GM23338 (cell line): ENCODE measurements at regions not wholly inside any gene's neighbourhood (a gene's known extent, or its start where the extent isn't known, plus 50 kb on each side); places are given as distances from the start of the nearest gene placed in this dataset.

ENCODE experiments used
- ATAC-seq: fragments of 200-7000 bp; cut with Tn5 transposase; 3 replicates; pipeline ENCODE4 v1.9.1; 2020
- DNase-seq: peaks from one replicate; pipeline ENCODE4 v3.0.0-alpha.2; 2015; ENCODE audit warnings: low spot score
- H2AFZ ChIP-seq: fragments of 200-600 bp; sonication (generic); 2 replicates; pipeline ENCODE4 v1.8.0; 2016; ENCODE audit warnings: antibody characterized with exemption, mild to moderate bottlenecking, moderate library complexity
- H3F3A ChIP-seq: fragments of 200-600 bp; sonication (generic); replicated peaks from 2 replicates; pipeline ENCODE4 v1.8.0; 2017; ENCODE audit warnings: antibody characterized with exemption, mixed run types, low read depth
- H3K27ac ChIP-seq: fragments of 200-600 bp; sonication (generic); 2 replicates; pipeline ENCODE4 v1.6.1; 2016; ENCODE audit warnings: low read depth
- H3K27me3 ChIP-seq: fragments of 200-600 bp; sonication (generic); 2 replicates; pipeline ENCODE4 v1.8.0; 2016; ENCODE audit warnings: mild to moderate bottlenecking, mixed run types, moderate library complexity; ENCODE audit not compliant: insufficient read depth
- H3K36me3 ChIP-seq: fragments of 200-600 bp; sonication (generic); 2 replicates; pipeline ENCODE4 v1.8.0; 2016; ENCODE audit warnings: mild to moderate bottlenecking; ENCODE audit not compliant: insufficient read depth
- H3K4me1 ChIP-seq: fragments of 200-600 bp; sonication (generic); 2 replicates; pipeline ENCODE4 v1.8.0; 2016; ENCODE audit warnings: mild to moderate bottlenecking, moderate library complexity; ENCODE audit not compliant: insufficient read depth
- H3K4me2 ChIP-seq: fragments of 200-600 bp; sonication (generic); 2 replicates; pipeline ENCODE4 v1.7.1; 2017; ENCODE audit warnings: mixed run types
- H3K4me3 ChIP-seq: fragments of 200-600 bp; sonication (generic); 2 replicates; pipeline ENCODE4 v1.6.1; 2016; ENCODE audit warnings: mixed run types
- H3K79me2 ChIP-seq: fragments of 200-600 bp; sonication (generic); replicated peaks from 2 replicates; pipeline ENCODE4 v1.8.0; 2017; ENCODE audit warnings: mild to moderate bottlenecking; ENCODE audit not compliant: insufficient read depth
- H3K9me2 ChIP-seq: fragments of 200-600 bp; sonication (generic); 2 replicates; pipeline ENCODE4 v1.8.0; 2017; ENCODE audit not compliant: insufficient read depth
- H4K20me1 ChIP-seq: fragments of 200-600 bp; sonication (generic); replicated peaks from 2 replicates; pipeline ENCODE4 v1.8.0; 2017; ENCODE audit warnings: mild to moderate bottlenecking; ENCODE audit not compliant: insufficient read depth
- H3K27ac Mint-ChIP-seq: 2 replicates; pipeline ENCODE4 v1.8.0; 2020; ENCODE audit warnings: inconsistent platforms, mild to moderate bottlenecking, moderate library complexity, mixed read lengths
- H3K27me3 Mint-ChIP-seq: 3 replicates; pipeline ENCODE4 v1.8.0; 2022; ENCODE audit warnings: low read depth, mild to moderate bottlenecking, moderate library complexity, mixed read lengths, inconsistent platforms; ENCODE audit not compliant: insufficient read depth, poor library complexity
- H3K36me3 Mint-ChIP-seq: 3 replicates; pipeline ENCODE4 v1.8.0; 2021; ENCODE audit warnings: low read depth, mild to moderate bottlenecking, inconsistent platforms, moderate library complexity, mixed read lengths
- H3K4me1 Mint-ChIP-seq: 3 replicates; pipeline ENCODE4 v1.8.0; 2020; ENCODE audit warnings: mild to moderate bottlenecking, inconsistent platforms, mixed read lengths
- H3K4me3 Mint-ChIP-seq: 3 replicates; pipeline ENCODE4 v1.8.0; 2021; ENCODE audit warnings: moderate library complexity, mild to moderate bottlenecking, inconsistent platforms, mixed read lengths
- H3K9me3 Mint-ChIP-seq: 3 replicates; pipeline ENCODE4 v1.8.0; 2020; ENCODE audit warnings: moderate library complexity, mild to moderate bottlenecking, inconsistent platforms, mixed read lengths
- CREB1 ChIP-seq: fragments of 250-450 bp; sonication (Bioruptor Pico); IDR thresholded peaks from 2 replicates; pipeline ENCODE4 v1.5.0; 2020; ENCODE audit warnings: low read depth, mild to moderate bottlenecking, moderate library complexity
- EZH2 ChIP-seq: fragments of 200-600 bp; sonication (generic); IDR thresholded peaks from one replicate; pipeline ENCODE4 v1.8.0; 2017; ENCODE audit warnings: antibody characterized with exemption, mild to moderate bottlenecking, low read depth; ENCODE audit not compliant: unreplicated experiment
- EZH2phosphoT487 ChIP-seq: fragments of 200-600 bp; sonication (generic); IDR thresholded peaks from one replicate; pipeline ENCODE4 v1.8.1; 2018; ENCODE audit warnings: antibody characterized with exemption; ENCODE audit not compliant: unreplicated experiment
- JUNB ChIP-seq: IDR thresholded peaks from one replicate; pipeline ENCODE4 v1.6.1; 2016; ENCODE audit warnings: antibody characterized with exemption; ENCODE audit not compliant: unreplicated experiment
- NANOG ChIP-seq: IDR thresholded peaks from 2 replicates; pipeline ENCODE4 v1.6.1; 2016; ENCODE audit warnings: antibody characterized with exemption, borderline replicate concordance
- POLR2AphosphoS5 ChIP-seq: IDR thresholded peaks from 2 replicates; pipeline ENCODE4 v1.6.1; 2016; ENCODE audit warnings: antibody characterized with exemption, low read depth
- TF ChIP-seq, protein P1 (sequence below): IDR thresholded peaks from one replicate; pipeline ENCODE4 v1.6.1; 2018; ENCODE audit warnings: antibody characterized with exemption; ENCODE audit not compliant: unreplicated experiment

DNA sequence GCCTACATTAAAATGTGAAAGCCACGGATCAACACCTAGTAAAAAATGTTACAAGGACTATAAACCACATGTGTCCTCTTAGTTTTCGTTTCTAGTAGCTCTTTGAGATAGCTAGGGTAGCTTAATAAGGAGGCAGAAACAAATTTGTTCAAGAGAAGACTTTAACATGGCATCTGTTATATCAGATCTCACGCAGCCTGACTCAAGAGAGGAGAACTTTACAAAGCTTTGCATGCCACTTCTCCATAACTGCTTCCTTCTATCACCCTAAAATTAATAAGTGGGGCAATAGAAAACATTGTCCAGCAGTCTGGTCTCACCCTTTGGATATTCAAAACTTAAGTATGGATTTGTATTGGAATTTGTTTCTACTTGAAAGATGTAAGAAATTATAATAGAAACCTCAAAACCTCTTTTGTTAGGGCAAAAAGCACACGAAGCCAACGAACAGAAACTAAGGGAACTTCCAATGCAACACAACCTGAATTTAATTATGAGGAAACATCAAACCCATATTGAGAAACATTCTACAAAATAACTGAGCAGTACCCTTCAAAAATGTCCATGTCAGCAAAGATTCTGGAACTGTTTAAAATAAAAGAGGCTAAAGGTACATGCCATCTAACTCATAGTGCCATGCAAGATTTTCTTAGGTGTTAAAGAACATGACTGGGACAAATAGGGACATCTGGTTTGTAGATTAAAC, 194.8 kb downstream of the LRIG3 start (continued):
- TF ChIP-seq, protein P1, sequence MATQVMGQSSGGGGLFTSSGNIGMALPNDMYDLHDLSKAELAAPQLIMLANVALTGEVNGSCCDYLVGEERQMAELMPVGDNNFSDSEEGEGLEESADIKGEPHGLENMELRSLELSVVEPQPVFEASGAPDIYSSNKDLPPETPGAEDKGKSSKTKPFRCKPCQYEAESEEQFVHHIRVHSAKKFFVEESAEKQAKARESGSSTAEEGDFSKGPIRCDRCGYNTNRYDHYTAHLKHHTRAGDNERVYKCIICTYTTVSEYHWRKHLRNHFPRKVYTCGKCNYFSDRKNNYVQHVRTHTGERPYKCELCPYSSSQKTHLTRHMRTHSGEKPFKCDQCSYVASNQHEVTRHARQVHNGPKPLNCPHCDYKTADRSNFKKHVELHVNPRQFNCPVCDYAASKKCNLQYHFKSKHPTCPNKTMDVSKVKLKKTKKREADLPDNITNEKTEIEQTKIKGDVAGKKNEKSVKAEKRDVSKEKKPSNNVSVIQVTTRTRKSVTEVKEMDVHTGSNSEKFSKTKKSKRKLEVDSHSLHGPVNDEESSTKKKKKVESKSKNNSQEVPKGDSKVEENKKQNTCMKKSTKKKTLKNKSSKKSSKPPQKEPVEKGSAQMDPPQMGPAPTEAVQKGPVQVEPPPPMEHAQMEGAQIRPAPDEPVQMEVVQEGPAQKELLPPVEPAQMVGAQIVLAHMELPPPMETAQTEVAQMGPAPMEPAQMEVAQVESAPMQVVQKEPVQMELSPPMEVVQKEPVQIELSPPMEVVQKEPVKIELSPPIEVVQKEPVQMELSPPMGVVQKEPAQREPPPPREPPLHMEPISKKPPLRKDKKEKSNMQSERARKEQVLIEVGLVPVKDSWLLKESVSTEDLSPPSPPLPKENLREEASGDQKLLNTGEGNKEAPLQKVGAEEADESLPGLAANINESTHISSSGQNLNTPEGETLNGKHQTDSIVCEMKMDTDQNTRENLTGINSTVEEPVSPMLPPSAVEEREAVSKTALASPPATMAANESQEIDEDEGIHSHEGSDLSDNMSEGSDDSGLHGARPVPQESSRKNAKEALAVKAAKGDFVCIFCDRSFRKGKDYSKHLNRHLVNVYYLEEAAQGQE: no peak
- no peak for TF ChIP-seq POLR2AphosphoS5
- TF ChIP-seq NANOG: no peak

DNA sequence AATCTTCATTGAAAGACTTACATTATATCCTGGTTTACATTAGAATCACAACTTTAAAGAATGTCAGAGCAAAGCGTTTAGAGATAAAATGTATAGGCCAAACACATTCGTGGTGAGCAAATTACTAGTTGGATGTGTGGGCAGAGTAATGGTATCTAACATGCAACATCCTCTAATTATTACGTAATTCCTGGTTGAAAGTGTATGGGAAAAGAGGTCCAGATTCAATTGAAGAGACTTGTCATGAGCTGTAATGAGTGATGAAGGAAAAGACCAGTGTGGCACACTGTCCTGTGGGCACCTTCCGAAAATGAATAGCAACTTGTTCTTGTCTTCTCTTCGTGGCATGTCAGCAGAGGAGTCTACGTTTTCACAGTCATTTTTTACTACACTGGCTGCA, 192.8 kb downstream of the LRIG3 start:
- Histone ChIP-seq H3K27me3 (no peaks in the 10 kb centered on the region), H3K4me1 (peaks cover 7% of the 10 kb centered on the region; the same call in 1 of the 2 replicates), H3F3A (no peaks in the 10 kb centered on the region), H4K20me1 (no peaks in the 10 kb centered on the region), H3K79me2 (no peaks in the 10 kb centered on the region), H3K9me2 (no peaks in the 10 kb centered on the region), H2AFZ (no peak overlapping the region), H3K4me3 (no peak overlapping the region), H3K36me3 (no peaks in the 10 kb centered on the region), H3K4me2 (no peak overlapping the region), H3K27ac (no peak overlapping the region)
- no peak for TF ChIP-seq EZH2
- TF ChIP-seq JUNB: no peak
- no peak for TF ChIP-seq POLR2AphosphoS5
- TF ChIP-seq, protein P1: no peak
- no peak for TF ChIP-seq CREB1 (CRISPR knock-in tag)
- TF ChIP-seq EZH2phosphoT487: no peak
- Mint-ChIP-seq H3K4me3 (no peak overlapping the region), H3K27ac (no peak overlapping the region; the same call in 1 of the 2 replicates), H3K36me3 (no peaks in the 10 kb centered on the region), H3K4me1 (no peaks in the 10 kb centered on the region), H3K9me3 (no peaks in the 10 kb centered on the region), H3K27me3 (no peaks in the 10 kb centered on the region)
- no peak for ATAC-seq
- DNase-seq: no peak
